ENCODE measurements at regions not wholly inside any gene's neighbourhood (a gene's known extent, or its start where the extent isn't known, plus 50 kb on each side); places are given as distances from the start of the nearest gene placed in this dataset.

DNA sequence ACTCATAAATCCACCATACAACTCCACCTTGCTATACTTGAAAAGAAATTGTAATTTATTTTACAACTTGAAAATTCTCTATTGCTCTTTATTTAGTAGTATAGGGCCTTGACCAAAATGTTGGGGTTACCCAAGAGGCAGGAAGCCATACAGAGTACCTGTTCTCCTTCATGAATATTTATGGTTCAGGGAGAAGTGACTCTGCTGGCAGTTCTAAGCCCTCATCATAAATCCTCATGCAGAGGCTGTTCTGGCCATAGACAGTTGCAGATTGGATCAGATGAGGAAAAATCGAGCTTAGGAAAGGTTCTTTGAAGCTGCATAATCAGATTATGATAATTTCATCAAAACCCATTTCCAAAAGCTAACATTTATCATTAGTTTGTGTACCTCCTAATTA, 449.4 kb upstream of the TENM4 start:
- DNase-seq = no peak

DNA sequence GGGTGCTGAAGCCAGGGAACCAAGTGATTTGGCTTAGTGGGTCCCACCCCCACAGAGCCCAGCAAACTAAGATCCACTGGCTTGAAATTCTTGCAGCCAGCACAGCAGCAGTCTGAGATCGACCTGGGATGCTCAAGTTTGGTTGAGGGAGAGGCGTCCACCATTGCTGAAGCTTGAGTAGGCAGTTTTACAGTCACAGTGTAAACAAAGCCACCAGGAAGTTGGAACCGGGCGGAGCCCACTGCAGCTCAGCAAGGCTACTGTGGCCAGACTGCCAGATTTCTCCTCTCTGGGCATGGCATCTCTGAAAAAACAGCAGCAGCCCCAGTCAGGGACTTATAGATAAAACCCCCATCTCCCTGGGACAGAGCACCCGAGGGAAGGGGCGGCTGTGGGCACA, 424.1 kb upstream of the TENM4 start:
- no peak for DNase-seq

DNA sequence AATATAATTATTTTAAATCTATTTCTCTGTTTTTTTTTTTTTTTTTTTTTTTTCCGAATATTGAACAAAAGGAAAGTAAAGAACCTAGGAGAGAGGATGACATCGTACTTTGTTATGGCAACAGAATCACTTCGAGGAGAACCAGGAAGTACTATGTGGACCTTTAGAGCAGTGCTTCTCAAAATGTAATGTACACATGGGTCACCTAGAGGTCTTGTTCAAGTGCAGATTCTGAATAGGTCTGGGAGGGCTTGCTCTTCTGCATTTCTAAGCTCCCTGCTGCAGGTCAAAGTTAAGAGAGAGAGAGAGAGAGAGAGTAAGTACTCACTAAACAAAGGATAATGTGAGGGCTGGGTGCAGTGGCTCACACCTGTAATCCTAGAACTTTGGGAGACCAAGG, 419.5 kb upstream of the TENM4 start:
- DNase-seq = no peak

DNA sequence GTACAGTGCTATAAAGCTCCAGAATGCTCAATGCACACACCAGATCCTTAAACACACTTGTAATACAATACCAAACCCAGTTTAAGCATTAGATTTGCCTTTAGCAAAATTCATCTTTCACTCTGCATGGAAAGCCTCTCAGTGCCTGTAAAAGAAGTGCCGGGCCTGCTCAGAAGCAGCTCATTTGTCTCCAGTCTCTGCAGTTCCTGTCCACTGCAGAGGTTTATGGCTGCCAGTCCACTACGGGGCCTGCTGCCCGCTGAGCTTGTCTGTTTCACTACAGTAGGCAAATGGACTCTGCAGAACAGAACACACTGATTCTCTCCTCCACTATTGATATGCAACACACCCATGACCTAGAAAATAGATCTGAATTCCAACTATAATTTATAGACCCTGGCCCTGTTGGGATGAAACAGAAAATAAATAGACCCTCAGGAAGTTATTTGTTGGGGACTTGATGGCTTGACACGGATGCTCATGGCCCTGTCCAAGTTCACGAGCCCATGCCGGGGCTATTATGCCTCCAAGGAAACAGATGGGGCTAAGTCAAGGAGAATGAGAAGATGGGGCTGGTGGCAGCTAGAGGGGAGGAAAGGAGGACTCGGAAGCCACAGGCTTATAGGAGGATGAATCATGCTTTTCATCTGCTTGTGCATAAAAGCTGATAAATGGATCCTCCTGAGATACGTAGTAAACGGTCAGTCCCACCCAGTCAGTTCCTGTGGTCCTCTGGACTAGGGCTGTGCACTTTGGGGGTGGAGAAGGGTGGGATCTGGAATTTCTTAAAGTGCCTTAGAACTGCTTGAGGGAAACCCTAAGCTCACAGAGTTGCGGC, 416.8 kb upstream of the TENM4 start:
- no peak for DNase-seq

DNA sequence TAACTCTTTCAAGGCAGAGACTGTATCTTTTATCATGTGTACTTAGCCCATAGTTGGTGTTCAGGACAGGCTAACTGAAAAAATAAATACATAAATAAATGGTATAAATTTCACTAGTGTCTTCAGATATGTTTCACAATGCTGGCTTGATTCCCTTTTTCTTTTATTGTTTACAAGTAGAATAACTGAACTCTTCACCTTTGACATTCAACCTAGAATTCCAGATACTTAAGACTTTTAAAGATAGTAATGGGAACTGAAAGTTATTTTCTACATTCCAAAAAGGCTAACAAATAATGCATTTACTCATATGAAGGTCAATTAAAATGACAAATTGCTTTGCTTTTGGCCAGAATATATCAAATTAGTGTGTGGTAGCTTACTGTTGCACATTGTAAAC, 411.3 kb upstream of the TENM4 start:
- DNase-seq = no peak

DNA sequence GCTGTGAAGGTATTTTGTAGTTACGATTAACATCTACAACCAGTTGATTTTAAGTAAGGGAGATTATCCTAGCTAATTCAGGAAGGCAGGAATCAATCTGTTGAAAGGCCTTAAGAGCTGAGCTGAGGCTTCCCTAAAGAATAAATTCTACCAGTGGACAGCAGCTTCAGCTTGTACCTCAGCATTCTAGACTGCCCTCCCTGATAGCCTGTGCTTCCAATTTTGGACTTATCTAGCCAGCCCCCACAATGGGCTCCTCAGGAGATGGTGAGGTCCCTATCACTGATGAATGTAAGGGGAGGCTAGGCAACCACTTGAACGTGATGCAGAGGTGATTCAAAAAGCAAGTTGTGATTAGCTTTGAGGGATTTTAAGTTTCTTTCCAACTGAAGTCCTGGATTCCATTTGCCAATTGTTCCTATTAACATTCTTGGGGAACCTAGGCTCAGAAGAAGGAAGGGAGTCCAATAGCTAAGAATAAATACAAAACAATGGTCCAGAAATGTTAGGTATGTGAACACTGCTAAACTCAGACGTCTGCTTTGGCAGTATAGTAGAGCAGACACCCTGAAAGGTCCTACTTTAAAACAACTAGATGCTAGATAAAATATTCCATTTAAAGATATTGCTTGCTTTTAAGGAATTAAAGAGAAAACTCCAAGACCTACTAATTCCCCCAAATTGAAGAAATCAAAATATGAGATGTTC, 404.3 kb upstream of the TENM4 start:
- no peak for DNase-seq

GRCh38 chr11:79834015-79834414, 393.2 kb upstream of the TENM4 start:
- no peak for DNase-seq

DNA sequence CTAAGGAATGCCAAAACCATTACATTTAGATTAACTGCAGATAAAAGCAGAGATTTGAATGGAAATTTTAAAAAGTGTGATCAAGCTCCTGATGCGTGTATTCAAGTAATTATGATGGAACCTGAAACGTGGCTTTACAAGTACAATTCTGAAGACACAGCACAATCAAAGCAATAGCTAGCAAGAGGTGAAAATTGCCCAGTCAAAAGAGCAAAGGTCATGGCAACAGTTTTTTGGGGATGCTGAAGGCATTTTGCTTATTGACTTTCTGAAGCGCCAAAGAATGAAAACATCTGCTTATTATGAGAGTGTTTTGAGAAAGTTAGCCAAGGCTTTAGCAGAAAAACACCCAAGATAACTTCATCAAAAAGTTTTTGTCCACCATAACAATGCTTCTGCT, 389.6 kb upstream of the TENM4 start:
- DNase-seq = no peak

GRCh38 chr11:79829891-79830290, 389.1 kb upstream of the TENM4 start:
- DNase-seq = no peak

DNA sequence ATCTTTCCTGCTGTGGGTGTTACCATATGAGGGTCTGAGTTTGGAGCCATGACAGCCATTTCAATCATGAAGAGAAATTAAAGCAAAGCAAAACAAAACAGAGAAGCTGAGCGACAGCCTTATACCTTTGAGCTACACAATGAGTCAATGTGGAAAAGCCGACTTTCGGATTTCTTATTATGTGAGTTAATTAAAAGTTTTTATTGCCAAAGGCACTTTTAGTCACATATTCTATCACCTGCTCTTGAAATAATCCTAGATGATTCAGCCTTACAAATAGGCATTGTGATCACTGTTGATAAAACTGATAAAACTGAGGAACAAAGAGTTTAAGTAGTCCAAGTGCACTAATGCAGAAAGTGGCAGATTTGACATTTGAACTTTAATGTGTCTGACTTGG, 381.9 kb upstream of the TENM4 start:
- DNase-seq = no peak

DNA sequence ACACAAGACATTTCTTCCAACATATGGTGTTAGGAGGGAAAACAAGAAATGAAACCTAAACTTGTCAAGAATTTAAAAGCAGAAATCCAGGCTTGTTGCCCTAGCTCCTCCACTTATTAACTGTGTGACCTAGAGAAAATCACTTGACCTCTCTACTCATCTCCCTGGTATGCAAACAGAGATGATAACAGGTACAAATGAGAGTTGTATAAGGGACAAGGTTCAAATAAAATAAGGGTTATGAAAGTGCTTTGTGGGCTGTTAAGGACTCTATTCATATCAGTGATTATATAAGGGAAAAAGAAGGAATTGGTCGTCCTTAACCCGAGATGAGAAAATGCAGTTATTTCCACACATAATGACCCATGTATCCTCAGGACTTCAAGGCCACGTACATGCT, 372.7 kb upstream of the TENM4 start:
- no peak for DNase-seq

GRCh38 chr11:79809487-79809886, 368.7 kb upstream of the TENM4 start:
- DNase-seq = no peak

DNA sequence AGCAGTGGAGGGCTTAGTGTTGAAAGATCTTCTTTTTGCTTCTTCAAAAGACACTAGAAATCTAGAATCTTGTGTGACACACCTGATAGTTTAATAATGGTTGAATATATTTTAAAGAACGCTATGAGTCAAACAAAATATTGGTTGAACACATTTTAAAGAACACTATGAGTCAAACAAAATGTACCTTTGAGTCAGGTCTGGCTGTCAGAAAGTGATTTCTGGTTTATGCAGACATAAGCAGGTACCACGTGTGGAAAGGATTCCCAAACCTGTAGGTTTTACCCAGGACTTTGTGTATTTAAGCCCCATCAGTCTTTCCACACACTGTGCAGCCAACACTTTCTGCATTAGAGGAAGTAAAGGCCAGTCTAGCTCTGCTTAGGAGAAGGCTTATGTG, 366.7 kb upstream of the TENM4 start:
- DNase-seq = no peak

DNA sequence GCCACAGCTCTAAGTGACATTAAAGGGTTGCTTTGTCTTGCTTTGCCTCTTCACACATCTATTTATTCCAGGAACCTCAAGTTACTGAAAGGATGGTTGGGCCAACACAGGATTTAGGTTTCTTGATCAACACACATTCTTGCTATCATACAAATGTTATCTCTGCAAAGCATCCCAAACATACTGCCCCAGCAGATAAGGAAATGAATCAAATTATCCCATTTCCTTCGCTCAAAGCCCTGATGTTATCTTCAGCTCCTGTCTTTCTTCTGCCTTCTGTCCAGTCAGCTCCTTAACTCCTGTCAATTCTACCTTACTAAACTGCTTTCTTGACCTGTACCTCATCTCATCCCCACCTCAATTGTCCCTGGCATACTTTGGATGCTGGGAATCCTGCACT, 355.9 kb upstream of the TENM4 start:
- no peak for DNase-seq

DNA sequence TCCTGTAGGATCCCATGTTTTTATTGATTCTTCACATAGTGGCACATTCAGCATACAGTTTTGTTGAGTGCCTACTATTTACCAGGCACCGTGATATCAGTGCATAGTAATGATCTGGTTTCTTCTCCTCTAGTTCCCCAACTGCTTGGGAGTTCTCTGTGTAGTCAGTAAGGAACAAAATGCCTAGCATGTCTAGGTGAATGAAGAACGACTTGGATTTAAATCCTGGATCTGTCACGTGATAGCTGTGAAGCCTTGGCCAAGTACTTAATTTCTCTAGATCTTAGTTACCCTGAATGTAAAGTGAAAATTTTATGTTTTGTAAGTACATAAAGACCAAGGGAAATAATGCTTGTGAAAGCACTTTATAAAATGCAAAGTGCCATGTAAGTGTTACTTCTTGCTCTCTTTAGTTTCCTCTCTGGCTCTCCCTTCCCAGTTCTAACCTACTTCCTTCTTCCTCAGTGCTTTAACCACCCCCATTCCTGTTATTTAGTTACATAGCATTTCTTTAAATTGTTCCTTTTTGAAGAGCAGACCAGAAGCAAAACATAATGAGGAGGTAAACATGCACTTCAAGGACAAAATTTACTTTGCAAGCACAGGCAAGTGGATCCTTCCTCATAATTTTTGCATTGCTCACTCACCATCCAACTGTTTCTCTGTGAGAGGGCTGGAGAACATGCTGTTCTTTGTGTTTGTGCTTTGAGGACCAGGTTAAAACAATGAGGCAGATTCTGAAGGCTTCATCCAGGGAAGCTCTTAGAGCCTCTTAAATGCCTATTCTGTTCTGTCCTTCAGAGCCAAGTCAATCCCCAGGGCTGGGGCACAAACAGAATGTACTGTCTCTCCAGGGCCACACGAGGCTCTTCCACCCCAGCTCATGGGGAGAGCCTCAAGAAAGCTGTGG, 353.9 kb upstream of the TENM4 start:
- no peak for DNase-seq

DNA sequence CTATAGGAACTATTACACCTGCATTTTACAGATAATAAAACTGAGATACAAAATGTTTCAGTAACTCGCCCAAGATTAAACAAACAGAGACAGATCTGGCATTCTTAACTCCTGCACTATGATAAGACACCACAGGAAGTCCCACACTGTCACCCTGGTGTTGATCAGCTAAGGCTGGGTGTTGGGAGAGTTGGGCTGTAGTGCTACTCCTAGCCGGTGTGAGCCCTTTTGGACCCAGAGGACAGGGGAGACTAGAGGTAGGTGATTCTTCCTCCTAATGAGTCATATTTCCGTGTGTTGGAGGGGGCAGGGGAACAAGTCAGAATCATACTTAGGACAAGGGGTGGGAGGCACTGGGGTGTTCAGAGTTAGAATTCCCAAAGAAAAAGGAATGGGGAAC, 353.2 kb upstream of the TENM4 start:
- no peak for DNase-seq

GRCh38 chr11:79786961-79787360, 346.1 kb upstream of the TENM4 start:
- DNase-seq = no peak

DNA sequence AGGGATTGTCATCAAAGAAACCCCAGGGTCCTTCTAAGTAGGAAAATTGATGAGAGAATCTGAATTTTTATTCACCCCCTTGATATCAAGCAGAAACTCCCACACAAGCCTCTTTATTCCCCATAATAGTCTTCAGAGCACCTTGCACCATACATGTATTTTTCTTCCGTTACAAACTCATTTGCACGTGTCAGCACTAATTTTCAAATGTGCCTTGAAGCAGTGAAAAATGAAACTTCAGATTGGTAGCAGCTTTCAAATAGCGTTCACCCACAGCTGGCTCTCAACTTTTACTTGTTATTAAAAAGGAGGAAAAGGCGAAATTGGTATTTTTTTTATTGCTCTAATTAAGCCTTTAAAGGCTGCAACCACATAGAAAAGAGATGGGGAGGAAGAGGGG, 343.0 kb upstream of the TENM4 start:
- no peak for DNase-seq

DNA sequence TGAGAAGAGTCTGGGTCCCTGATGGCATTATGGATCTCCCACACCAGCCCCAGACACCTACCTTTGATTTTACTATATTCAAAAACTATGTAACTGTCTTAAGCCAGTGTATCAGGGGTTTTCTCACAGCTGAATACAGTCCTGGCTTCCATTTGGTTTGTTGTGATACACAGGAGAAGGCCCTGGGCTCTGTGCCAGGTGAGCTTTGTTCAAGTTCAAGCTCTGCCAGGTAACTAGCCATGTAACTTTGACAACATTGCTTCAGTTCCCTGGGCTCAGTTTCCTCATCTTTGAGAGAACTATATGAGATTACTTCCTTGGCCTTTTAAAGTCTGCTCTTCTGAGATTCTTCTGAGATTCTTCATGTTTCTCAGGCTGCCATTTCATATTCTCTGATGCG, 327.5 kb upstream of the TENM4 start:
- no peak for DNase-seq

DNA sequence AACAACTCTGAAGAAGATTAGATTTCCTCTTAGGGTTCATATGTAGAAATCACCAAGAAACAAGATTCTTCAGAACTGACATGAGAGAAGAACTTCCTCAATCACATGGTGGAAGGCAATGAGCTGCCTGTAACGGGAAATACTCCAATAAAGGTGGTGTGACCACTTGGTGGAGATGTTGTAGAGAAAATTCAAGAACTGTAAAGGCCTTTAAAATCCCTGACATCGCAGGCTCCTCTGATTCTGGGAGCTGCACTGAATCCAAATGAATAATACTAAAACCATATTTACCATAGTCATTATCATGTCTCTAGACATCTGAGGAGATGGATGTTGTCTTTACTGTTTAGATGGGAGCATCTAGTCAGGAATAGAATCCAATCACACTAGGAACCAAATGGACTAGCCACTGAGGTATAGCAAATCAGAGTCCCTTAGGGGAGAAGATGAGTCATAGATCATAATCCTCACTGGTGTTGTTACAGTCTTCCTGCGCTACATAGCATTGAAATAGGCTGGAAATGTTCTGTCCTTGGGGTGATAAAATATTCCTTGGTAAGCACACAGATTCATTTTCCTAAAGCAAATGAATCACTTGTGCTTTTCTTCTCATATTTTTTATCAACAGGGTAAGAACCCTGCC, 321.6 kb upstream of the TENM4 start:
- DNase-seq = no peak

DNA sequence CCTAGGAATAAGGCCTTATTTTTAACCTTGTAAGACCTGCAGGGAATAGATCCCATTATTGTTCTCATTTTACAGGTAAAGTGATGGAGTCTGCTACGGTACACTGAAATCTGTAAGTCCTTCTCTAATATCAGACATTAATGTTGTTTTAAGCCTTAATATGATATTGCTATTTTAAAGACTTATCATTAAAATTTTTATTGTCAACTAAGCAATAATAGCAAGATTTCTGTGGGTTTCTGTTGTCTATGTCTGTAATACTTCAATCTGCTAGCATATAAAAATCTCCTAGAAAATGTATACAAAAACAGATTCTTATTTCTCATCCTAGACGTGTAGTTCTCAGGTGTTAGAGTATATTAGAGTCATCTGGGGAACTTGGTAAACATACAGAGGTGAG, 317.5 kb upstream of the TENM4 start:
- DNase-seq = no peak

DNA sequence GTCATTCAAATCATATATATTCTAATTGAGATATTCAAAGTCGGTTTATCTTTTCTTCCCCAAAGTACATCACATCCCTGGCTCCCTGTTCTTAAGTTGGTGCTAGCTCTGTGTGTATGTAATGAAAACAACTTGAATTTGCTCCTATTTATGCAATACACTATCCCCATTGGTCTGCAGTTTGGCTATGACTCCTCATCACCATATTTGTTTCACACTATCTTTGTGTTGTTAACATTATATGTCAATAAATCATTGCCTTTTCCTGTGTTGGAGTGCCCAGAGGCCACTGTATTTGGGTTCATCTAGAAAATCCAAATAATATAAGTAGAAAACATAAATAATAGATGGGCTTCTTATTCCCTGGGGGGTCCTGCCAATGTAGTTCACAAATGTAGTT, 306.6 kb upstream of the TENM4 start:
- DNase-seq = no peak

- no peak for DNase-seq
These were observed 304.1 kb upstream of the TENM4 start for GRCh38 chr11:79744941-79745340.

Data from CD4-positive, alpha-beta T cell treated with Interferon alpha-2 for 1 hour (primary cell).